HG03159 (cell line): ENCODE measurements at regions not wholly inside any gene's neighbourhood (a gene's known extent, or its start where the extent isn't known, plus 50 kb on each side); places are given as distances from the start of the nearest gene placed in this dataset.
"Not testable (repeated sequence)": the region's sequence is repeated elsewhere in the genome, so short reads cannot be mapped to it uniquely, and the experiment has no call there.

Experiments used
- ATAC-seq: cut with Tn5 transposase; IDR thresholded peaks from one replicate; pipeline ENCODE4 v1.9.1; 2021; ENCODE audit warnings: mild to moderate bottlenecking, moderate library complexity; ENCODE audit not compliant: unreplicated experiment

GRCh38 chr4:189784651-189785050 is 156.0 kb upstream of the FRG1 start:
- no peak for ATAC-seq

GRCh38 chr4:189785257-189785656 is 155.4 kb upstream of the FRG1 start:
- no peak for ATAC-seq

- no peak for ATAC-seq
These were observed 154.2 kb upstream of the FRG1 start for GRCh38 chr4:189786447-189786846.

GRCh38 chr4:189787216-189788031 is 153.2 kb upstream of the FRG1 start:
- ATAC-seq = no peak

- ATAC-seq = peak; percentile 91
These were observed 147.6 kb upstream of the FRG1 start for GRCh38 chr4:189792924-189793618.

GRCh38 chr4:189800545-189801088 is 140.1 kb upstream of the FRG1 start:
- ATAC-seq = no peak

GRCh38 chr4:189802884-189803283 is 137.8 kb upstream of the FRG1 start:
- no peak for ATAC-seq

- ATAC-seq = no peak
These were observed 135.8 kb upstream of the FRG1 start for GRCh38 chr4:189804894-189805293.

- no peak for ATAC-seq
These were observed 134.2 kb upstream of the FRG1 start for GRCh38 chr4:189806506-189806905.

- no peak for ATAC-seq
These were observed 133.6 kb upstream of the FRG1 start for GRCh38 chr4:189807031-189807430.

GRCh38 chr4:189809241-189809735 is 131.4 kb upstream of the FRG1 start:
- no peak for ATAC-seq

- no peak for ATAC-seq
These were observed 130.8 kb upstream of the FRG1 start for GRCh38 chr4:189809839-189810238.

GRCh38 chr4:189810318-189811181 is 130.1 kb upstream of the FRG1 start:
- not testable (repeated sequence) for ATAC-seq

- no peak for ATAC-seq
These were observed 125.1 kb upstream of the FRG1 start for GRCh38 chr4:189815404-189816192.

- ATAC-seq = no peak
These were observed 118.3 kb upstream of the FRG1 start for GRCh38 chr4:189822326-189822725.

GRCh38 chr4:189823591-189823990 is 117.1 kb upstream of the FRG1 start:
- no peak for ATAC-seq

- no peak for ATAC-seq
These were observed 115.2 kb upstream of the FRG1 start for GRCh38 chr4:189825466-189825865.

GRCh38 chr4:189826657-189827056 is 114.0 kb upstream of the FRG1 start:
- ATAC-seq = no peak

- no peak for ATAC-seq
These were observed 112.5 kb upstream of the FRG1 start for GRCh38 chr4:189828081-189828697.

GRCh38 chr4:189832528-189832927 is 108.1 kb upstream of the FRG1 start:
- ATAC-seq = no peak
